Activated CD4-positive, alpha-beta memory T cell treated with anti-CD3 and anti-CD28 coated beads, Interleukin-2, amount 10 ng/mL, durations not matched to agents 7 days and 5 days (primary cell): ENCODE measurements at regions not wholly inside any gene's neighbourhood (a gene's known extent, or its start where the extent isn't known, plus 50 kb on each side); places are given as distances from the start of the nearest gene placed in this dataset.

Source experiments
- CTCF ChIA-PET: fragments of 350-600 bp; sonication (Branson Sonifier 250); formaldehyde crosslinking; loops from one replicate; lab custom pipeline; 2021; ENCODE audit warnings: antibody characterized with exemption, inconsistent platforms; lab: Charles Lee
- POLR2A ChIA-PET: fragments of 350-600 bp; sonication (Branson Sonifier 250); formaldehyde crosslinking; loops from one replicate; lab custom pipeline; 2021; ENCODE audit warnings: antibody characterized with exemption; lab: Charles Lee
- DNase-seq: peaks from one replicate; pipeline ENCODE4 v3.0.0-alpha.2; 2020
- H3K27ac Mint-ChIP-seq: one replicate; pipeline ENCODE4 v1.8.0; 2021; ENCODE audit warnings: mild to moderate bottlenecking, mixed read lengths
- H3K27me3 Mint-ChIP-seq: one replicate; pipeline ENCODE4 v1.8.0; 2021; ENCODE audit warnings: mixed read lengths
- H3K36me3 Mint-ChIP-seq: one replicate; pipeline ENCODE4 v1.8.0; 2021; ENCODE audit warnings: low read depth, mixed read lengths
- H3K4me1 Mint-ChIP-seq: one replicate; pipeline ENCODE4 v1.8.0; 2021; ENCODE audit warnings: mixed read lengths
- H3K4me3 Mint-ChIP-seq: one replicate; pipeline ENCODE4 v1.8.0; 2021; ENCODE audit warnings: mild to moderate bottlenecking, mixed read lengths
- H3K9me3 Mint-ChIP-seq: one replicate; pipeline ENCODE4 v1.8.0; 2021; ENCODE audit warnings: mixed read lengths

- H3K4me3 Mint-ChIP-seq = no peak overlapping the region
- ChIA-PET POLR2A (no interaction called here), CTCF (no interaction called here)
- no peak overlapping the region for H3K27ac Mint-ChIP-seq
- H3K27me3 Mint-ChIP-seq = peaks cover 50% of the 10 kb centered on the region
- H3K36me3 Mint-ChIP-seq = no peaks in the 10 kb centered on the region
- no peaks in the 10 kb centered on the region for H3K9me3 Mint-ChIP-seq
- no peaks in the 10 kb centered on the region for H3K4me1 Mint-ChIP-seq
- DNase-seq = no peak
These were observed 245.4 kb upstream of the POU3F1 start for GRCh38 chr1:38291906-38292521.

GRCh38 chr1:38291336-38291735 lies 244.7 kb upstream of the POU3F1 start:
- H3K4me1 Mint-ChIP-seq = no peaks in the 10 kb centered on the region
- no peak for DNase-seq
- ChIA-PET POLR2A (no interaction called here), CTCF (no interaction called here)
- no peak overlapping the region for H3K27ac Mint-ChIP-seq
- no peaks in the 10 kb centered on the region for H3K9me3 Mint-ChIP-seq
- H3K27me3 Mint-ChIP-seq = peaks cover 47% of the 10 kb centered on the region
- no peaks in the 10 kb centered on the region for H3K36me3 Mint-ChIP-seq
- H3K4me3 Mint-ChIP-seq = no peak overlapping the region

GRCh38 chr1:38289034-38289433 lies 242.4 kb upstream of the POU3F1 start:
- Mint-ChIP-seq H3K9me3 (no peaks in the 10 kb centered on the region), H3K27ac (no peak overlapping the region), H3K4me1 (no peaks in the 10 kb centered on the region), H3K4me3 (no peak overlapping the region), H3K36me3 (no peaks in the 10 kb centered on the region), H3K27me3 (peaks cover 37% of the 10 kb centered on the region)
- POLR2A ChIA-PET = interaction anchor here (0.5 kb wide), 1 partner anchor 1724 kb away, joined by 3 read pairs; no protein-coding TSS in a partner anchor
- CTCF ChIA-PET = no interaction called here
- no peak for DNase-seq

- Mint-ChIP-seq H3K4me3 (no peak overlapping the region), H3K4me1 (no peaks in the 10 kb centered on the region)
- CTCF ChIA-PET = no interaction called here
These were observed 241.0 kb upstream of the POU3F1 start for GRCh38 chr1:38287547-38287946.

GRCh38 chr1:38287036-38287435 lies 240.4 kb upstream of the POU3F1 start:
- no peak for DNase-seq
- Mint-ChIP-seq H3K27me3 (peaks cover 22% of the 10 kb centered on the region), H3K27ac (no peak overlapping the region), H3K36me3 (no peaks in the 10 kb centered on the region), H3K9me3 (no peaks in the 10 kb centered on the region), H3K4me3 (no peak overlapping the region), H3K4me1 (no peaks in the 10 kb centered on the region)
- ChIA-PET POLR2A (no interaction called here), CTCF (no interaction called here)

More at GRCh38 chr1:38287547-38287946, 241.0 kb upstream of the POU3F1 start:
- Mint-ChIP-seq H3K9me3 (no peaks in the 10 kb centered on the region), H3K27ac (no peak overlapping the region), H3K27me3 (peaks cover 25% of the 10 kb centered on the region), H3K36me3 (no peaks in the 10 kb centered on the region)
- POLR2A ChIA-PET = no interaction called here
- DNase-seq = no peak

GRCh38 chr1:38285807-38286530 lies 239.4 kb upstream of the POU3F1 start:
- CTCF ChIA-PET = interaction anchor here (0.6 kb wide), 1 partner anchor 458 kb away, joined by 3 read pairs; no protein-coding TSS in a partner anchor
- no peaks in the 10 kb centered on the region for H3K36me3 Mint-ChIP-seq

GRCh38 chr1:38284953-38285352 lies 238.4 kb upstream of the POU3F1 start:
- Mint-ChIP-seq H3K4me1 (no peaks in the 10 kb centered on the region), H3K4me3 (no peak overlapping the region), H3K9me3 (no peaks in the 10 kb centered on the region), H3K27me3 (peaks cover 9% of the 10 kb centered on the region), H3K27ac (no peak overlapping the region), H3K36me3 (no peaks in the 10 kb centered on the region)
- ChIA-PET POLR2A (no interaction called here), CTCF (no interaction called here)
- no peak for DNase-seq

More at GRCh38 chr1:38285807-38286530, 239.4 kb upstream of the POU3F1 start:
- no peak for DNase-seq
- Mint-ChIP-seq H3K9me3 (no peaks in the 10 kb centered on the region), H3K4me3 (no peak overlapping the region), H3K4me1 (no peaks in the 10 kb centered on the region), H3K27ac (no peak overlapping the region), H3K27me3 (peaks cover 11% of the 10 kb centered on the region)
- POLR2A ChIA-PET = no interaction called here

- DNase-seq = no peak
- Mint-ChIP-seq H3K4me3 (no peak overlapping the region), H3K36me3 (no peaks in the 10 kb centered on the region), H3K27ac (no peak overlapping the region), H3K9me3 (peaks cover 6% of the 10 kb centered on the region), H3K27me3 (peaks cover 2% of the 10 kb centered on the region), H3K4me1 (no peaks in the 10 kb centered on the region)
- CTCF ChIA-PET = no interaction called here
- POLR2A ChIA-PET = no interaction called here
These were observed 237.3 kb upstream of the POU3F1 start for GRCh38 chr1:38283696-38284470.

GRCh38 chr1:38279148-38279547 lies 232.6 kb upstream of the POU3F1 start:
- POLR2A ChIA-PET = no interaction called here
- peaks cover under 1% of the 10 kb centered on the region for H3K27me3 Mint-ChIP-seq
- no peaks in the 10 kb centered on the region for H3K4me1 Mint-ChIP-seq
- no peak overlapping the region for H3K4me3 Mint-ChIP-seq
- no peak overlapping the region for H3K27ac Mint-ChIP-seq
- DNase-seq = no peak
- no peaks in the 10 kb centered on the region for H3K36me3 Mint-ChIP-seq
- CTCF ChIA-PET = no interaction called here
- peaks cover 14% of the 10 kb centered on the region for H3K9me3 Mint-ChIP-seq

- no peaks in the 10 kb centered on the region for H3K4me1 Mint-ChIP-seq
- H3K4me3 Mint-ChIP-seq = no peak overlapping the region
- no peaks in the 10 kb centered on the region for H3K36me3 Mint-ChIP-seq
- peaks cover 13% of the 10 kb centered on the region for H3K27me3 Mint-ChIP-seq
- CTCF ChIA-PET = no interaction called here
- POLR2A ChIA-PET = no interaction called here
- H3K27ac Mint-ChIP-seq = no peak overlapping the region
- H3K9me3 Mint-ChIP-seq = peaks cover 14% of the 10 kb centered on the region
- DNase-seq = no peak
These were observed 231.1 kb upstream of the POU3F1 start for GRCh38 chr1:38277646-38278045.

GRCh38 chr1:38275960-38276359 lies 229.4 kb upstream of the POU3F1 start:
- Mint-ChIP-seq H3K9me3 (peaks cover 14% of the 10 kb centered on the region), H3K36me3 (no peaks in the 10 kb centered on the region), H3K4me3 (no peak overlapping the region), H3K27ac (no peak overlapping the region), H3K4me1 (no peaks in the 10 kb centered on the region), H3K27me3 (peaks cover 22% of the 10 kb centered on the region)
- ChIA-PET POLR2A (no interaction called here), CTCF (no interaction called here)
- no peak for DNase-seq

GRCh38 chr1:38274974-38275373 lies 228.4 kb upstream of the POU3F1 start:
- Mint-ChIP-seq H3K36me3 (no peaks in the 10 kb centered on the region), H3K9me3 (peaks cover 14% of the 10 kb centered on the region)

GRCh38 chr1:38273196-38273804 lies 226.7 kb upstream of the POU3F1 start:
- DNase-seq = no peak
- Mint-ChIP-seq H3K9me3 (peaks cover 4% of the 10 kb centered on the region), H3K27ac (no peak overlapping the region)

More at GRCh38 chr1:38274974-38275373, 228.4 kb upstream of the POU3F1 start:
- ChIA-PET POLR2A (no interaction called here), CTCF (no interaction called here)
- Mint-ChIP-seq H3K4me1 (no peaks in the 10 kb centered on the region), H3K27ac (no peak overlapping the region), H3K27me3 (peaks cover 24% of the 10 kb centered on the region), H3K4me3 (no peak overlapping the region)
- DNase-seq = no peak

More at GRCh38 chr1:38273196-38273804, 226.7 kb upstream of the POU3F1 start:
- ChIA-PET POLR2A (no interaction called here), CTCF (no interaction called here)
- Mint-ChIP-seq H3K4me1 (no peaks in the 10 kb centered on the region), H3K27me3 (peaks cover 29% of the 10 kb centered on the region), H3K4me3 (no peak overlapping the region), H3K36me3 (no peaks in the 10 kb centered on the region)
